Dermis blood vessel endothelial cell (primary cell): ENCODE measurements at regions not wholly inside any gene's neighbourhood (a gene's known extent, or its start where the extent isn't known, plus 50 kb on each side); places are given as distances from the start of the nearest gene placed in this dataset.
"Not testable (repeated sequence)": the region's sequence is repeated elsewhere in the genome, so short reads cannot be mapped to it uniquely, and the experiment has no call there.

ENCODE experiments used
- DNase-seq: peaks from one replicate; pipeline ENCODE4 v3.0.0; 2010

GRCh38 chr2:8369522-8369921, 312.3 kb upstream of the ID2 start:
- DNase-seq = no peak

GRCh38 chr2:8370258-8370802, 311.5 kb upstream of the ID2 start:
- DNase-seq = no peak

- no peak for DNase-seq
Measured at GRCh38 chr2:8371653-8372052, 310.2 kb upstream of the ID2 start.

- no peak for DNase-seq
Measured at GRCh38 chr2:8374782-8375181, 307.1 kb upstream of the ID2 start.

- DNase-seq = no peak
Measured at GRCh38 chr2:8376603-8377410, 305.0 kb upstream of the ID2 start.

- no peak for DNase-seq
Measured at GRCh38 chr2:8378016-8378810, 303.6 kb upstream of the ID2 start.

GRCh38 chr2:8379128-8379527, 302.7 kb upstream of the ID2 start:
- DNase-seq = no peak

- DNase-seq = no peak
Measured at GRCh38 chr2:8379549-8379948, 302.3 kb upstream of the ID2 start.

GRCh38 chr2:8380026-8380425, 301.8 kb upstream of the ID2 start:
- no peak for DNase-seq

- no peak for DNase-seq
Measured at GRCh38 chr2:8380566-8380965, 301.3 kb upstream of the ID2 start.

GRCh38 chr2:8382485-8382884, 299.4 kb upstream of the ID2 start:
- no peak for DNase-seq

- DNase-seq = not testable (repeated sequence)
Measured at GRCh38 chr2:8386748-8387147, 295.1 kb upstream of the ID2 start.

- DNase-seq = no peak
Measured at GRCh38 chr2:8388781-8389180, 293.1 kb upstream of the ID2 start.

GRCh38 chr2:8389431-8390108, 292.3 kb upstream of the ID2 start:
- no peak for DNase-seq

GRCh38 chr2:8391126-8391525, 290.7 kb upstream of the ID2 start:
- DNase-seq = no peak

GRCh38 chr2:8391584-8391983, 290.3 kb upstream of the ID2 start:
- no peak for DNase-seq

GRCh38 chr2:8392098-8392866, 289.6 kb upstream of the ID2 start:
- no peak for DNase-seq

GRCh38 chr2:8393506-8393905, 288.4 kb upstream of the ID2 start:
- DNase-seq = no peak

GRCh38 chr2:8394131-8394530, 287.7 kb upstream of the ID2 start:
- no peak for DNase-seq

GRCh38 chr2:8394569-8395359, 287.1 kb upstream of the ID2 start:
- DNase-seq = no peak

GRCh38 chr2:8395718-8396117, 286.1 kb upstream of the ID2 start:
- no peak for DNase-seq
